ENCODE measurements at regions not wholly inside any gene's neighbourhood (a gene's known extent, or its start where the extent isn't known, plus 50 kb on each side); places are given as distances from the start of the nearest gene placed in this dataset.

DNA sequence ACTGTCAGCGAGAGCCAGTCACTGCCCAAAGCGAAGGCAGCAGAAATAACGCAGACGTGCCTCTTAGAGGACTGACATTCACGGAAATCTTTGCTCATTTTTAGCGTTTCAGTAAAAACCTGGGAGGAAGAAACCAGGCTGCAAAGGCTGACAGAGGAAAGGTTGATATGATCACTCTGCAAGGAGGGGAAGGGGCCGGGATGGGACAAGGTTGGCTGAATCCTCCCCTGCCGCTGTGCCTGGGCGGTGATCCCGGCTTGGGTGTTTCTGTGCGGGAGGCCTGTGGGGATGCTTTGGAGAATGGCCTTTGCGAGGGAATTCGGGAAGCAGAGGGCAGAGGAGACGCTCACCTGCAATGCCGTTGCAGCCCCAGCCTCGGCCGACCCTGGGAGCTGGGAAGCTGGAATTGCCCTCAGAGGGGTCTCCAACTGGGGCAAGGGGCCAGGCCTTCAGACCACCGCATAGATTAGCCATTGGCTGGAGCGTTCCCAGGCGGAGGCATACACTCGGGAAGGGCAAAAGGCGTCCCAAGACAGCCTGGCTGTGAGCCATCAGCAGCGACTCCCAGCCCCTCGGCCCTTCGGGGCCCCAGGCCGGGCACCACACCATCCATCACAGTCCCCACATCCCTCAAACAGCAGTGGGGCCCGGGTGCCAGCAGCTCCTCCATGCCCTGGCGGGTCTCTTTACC, 111.7 kb upstream of the GPC1 start:
- no peak for DNase-seq

DNA sequence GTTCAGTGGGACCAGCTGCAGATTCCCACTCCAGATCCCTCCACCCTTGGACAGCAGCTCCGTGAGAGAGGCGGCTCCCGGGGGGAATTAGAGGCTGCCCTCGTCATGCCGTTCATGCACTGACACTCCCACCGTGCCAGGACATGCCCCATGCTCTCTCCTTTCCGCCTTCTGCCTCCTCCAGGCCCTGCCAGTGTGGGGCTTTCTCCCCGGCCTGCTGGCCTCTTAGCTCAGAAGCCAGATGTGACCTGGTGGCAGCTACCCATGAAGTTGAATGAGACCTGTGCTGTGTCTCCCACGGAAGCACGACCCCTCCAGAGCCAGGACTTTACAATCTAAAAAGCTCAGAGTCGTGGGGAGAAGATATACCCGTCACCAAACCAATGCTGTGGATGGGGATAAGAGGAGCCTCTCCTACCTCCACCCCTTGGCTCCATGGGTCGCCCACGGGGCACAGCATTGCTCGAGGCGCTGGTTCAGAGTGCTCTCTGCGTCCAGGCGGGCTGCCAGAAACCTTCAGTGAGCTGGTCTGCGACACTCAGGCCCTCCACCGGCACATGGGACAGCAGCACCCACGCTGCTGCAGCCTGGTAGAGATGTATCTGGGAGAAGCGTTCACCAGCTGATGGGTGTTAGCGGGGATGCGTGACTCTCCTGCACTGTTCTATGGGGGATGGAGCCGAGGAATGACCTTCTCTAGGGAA, 111.0 kb upstream of the GPC1 start:
- no peak for DNase-seq

DNA sequence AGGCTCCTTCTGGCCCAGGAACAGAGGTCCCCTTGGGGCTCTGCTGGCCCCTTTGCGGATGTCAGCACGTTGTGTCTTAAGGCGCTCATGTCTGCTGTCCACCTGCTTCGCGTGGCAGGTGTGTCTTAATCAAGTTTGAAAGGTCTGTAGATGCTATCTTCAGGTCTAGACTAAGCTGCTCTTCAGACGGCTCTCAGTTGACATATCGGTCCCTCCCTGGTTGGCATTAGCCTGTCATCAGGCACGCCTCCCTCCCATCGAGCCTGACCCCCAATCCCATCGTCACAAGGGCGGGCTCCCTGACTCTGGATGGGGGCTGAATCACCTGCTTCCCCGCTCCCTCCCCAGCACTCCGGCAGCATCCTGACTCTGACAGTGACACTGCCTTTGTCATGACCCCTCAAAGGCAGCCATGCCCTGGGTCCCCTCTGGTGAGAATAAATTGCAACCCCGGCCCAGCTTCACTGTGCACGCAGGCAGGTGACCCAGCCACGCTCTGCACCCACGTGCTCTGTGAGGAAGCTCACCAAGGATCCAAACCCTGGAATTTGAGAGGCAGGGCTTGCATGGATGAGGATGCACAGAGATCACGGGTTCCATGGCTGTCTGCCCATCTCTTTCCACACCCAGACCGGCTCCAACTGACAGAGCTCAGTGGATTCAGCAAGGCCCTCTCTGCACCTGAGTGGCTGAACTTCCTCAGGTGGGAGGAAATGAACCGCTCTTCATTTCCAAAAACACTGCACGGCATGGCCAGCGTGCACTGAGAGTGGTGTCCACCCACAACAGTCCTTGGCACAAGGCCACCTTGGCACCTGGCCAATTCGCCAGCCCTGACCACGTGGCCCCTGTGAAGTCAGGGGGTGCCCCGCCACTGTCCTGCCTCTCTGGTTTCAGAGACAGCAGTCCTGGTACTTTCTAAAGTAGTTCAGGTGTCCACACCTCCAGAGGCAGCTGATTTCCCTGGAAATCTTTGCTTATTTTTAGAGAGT, 110.2 kb upstream of the GPC1 start:
- DNase-seq = no peak

DNA sequence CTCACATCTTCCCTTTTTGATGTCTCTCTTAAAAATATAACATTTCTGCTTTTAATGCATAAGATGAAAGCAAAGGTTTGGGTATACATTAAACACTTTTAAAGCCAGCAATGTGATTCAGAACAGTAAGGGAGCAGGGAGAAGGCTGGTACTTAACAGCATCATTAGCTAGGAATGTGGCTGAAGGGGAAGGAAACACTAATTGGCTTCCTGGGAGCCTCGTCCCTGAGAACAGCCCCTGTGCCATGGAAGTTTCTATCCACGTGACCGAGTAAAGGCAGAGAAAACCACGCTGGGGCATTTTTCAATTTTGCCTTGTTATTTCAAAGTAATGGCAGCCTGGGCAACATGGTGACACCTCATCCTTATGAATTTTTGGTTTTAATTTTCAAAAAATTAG, 109.2 kb upstream of the GPC1 start:
- DNase-seq = no peak

DNA sequence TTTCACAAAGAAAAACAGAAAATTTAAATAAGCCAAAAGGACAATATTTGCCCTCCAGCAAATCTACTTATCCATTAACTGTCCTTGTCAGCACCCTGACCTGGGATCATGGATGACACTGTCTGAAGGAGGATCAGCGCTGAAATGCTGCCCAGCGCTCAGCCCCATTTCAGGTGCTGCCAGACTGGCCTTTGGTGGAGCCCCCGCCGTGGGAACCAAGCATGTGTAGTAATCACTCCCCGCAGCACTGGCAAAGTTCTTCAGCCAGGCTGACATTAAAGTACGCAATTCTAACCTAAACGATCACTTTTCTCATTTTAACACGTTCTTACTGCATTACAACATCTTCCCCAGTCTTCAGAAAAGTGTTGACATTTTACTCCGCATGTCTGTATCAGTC, 108.6 kb upstream of the GPC1 start:
- DNase-seq = no peak

DNA sequence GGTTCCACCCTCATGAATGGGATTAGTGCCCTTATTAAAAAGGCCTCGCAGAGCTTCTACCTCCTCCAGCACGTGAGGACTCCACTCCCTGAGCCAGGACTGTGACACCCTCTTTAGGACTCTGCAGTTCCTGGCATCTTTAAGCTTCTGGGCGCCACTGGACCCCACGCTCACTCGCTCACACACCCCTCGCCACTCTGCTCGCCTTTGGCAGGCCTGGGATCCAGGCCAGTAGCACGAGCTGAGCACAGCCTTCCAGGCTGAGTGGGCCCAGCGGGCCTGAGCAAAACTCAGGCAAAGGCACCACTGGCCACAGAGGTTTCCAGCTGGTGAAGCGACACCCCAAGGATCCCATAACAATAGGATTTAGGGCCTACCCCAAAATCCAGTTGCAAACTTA, 107.9 kb upstream of the GPC1 start:
- no peak for DNase-seq

DNA sequence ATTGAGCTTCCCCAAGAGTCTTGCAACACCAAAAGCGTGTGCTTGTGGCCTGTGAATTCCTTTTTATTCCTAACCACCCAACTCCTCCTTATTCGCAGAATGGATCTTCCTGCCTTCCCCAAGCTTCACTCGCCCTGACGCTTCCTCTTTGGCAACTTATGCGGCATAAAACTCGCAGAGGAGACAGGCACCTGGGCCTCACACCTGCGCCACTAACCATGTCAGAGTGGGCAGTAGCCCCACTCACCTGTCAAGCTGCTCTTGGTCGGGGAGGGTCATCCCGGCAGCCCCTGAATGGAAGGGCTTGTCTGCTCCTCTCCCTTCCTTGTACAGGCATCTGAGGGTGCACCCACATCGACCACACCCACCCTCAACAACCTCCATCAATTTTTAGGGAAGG, 106.9 kb upstream of the GPC1 start:
- no peak for DNase-seq

DNA sequence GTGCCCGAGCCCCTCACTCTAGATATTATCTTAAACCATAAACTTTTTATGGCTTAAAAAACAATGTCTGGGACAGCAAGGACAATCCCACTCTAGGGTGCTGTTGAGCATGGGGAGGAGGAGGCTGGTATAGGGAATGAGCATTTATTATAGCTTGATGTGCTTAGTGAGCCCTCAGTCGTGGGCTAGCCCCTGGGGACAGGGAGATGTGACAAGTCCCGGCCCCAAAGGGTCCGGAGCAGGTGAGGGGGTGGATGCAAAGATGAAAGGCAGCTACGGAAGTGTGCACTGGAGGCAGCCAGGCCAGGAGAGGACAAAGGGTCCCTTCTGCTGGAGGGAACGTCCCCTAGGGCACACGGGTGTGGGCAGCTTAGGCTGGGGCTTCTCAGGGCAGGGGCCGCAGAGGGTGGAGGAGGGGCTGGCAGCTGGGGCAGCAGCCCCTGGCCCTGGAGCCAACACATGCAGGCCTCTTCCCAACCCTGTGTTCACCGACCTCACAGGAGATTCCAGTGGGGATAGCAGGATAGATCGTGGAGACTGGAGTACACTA, 106.3 kb upstream of the GPC1 start:
- DNase-seq = no peak

DNA sequence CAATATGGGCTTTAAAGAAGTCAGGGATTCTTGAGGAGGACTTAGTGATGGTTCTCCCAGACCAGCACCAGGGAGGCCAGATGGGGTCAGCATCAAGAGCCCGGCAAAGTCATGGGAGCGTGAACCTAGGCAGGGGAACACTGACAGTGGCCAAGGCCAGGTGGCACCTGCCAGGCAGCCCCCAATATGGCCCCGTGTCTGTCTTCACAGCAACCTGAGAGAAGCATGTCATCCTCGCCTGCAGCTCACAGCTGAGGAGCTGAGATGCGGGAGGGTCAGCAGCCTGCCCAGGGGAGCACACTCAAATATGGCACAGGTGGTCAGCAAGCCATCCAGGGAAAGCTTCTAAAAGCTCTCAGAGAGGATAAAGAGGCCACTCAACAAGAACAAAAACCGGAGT, 105.7 kb upstream of the GPC1 start:
- no peak for DNase-seq

DNA sequence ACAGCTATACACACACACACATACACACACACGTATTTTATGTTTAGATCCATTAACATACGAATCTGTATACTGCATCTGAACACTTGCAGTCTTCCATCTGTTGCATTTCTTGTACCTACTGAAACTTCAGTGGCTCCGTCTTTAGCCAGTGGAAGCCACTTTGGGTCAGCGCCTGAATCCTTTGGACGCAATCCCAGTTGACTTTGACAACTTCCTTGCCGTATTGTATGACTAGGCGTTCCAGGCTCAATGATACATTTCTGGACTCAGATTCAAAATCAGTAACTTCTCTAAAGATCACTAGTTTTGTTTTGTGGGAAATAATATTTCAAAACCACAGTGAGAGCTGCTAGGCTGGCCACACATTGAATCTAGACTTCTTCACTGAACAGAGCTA, 101.5 kb upstream of the GPC1 start:
- DNase-seq = no peak

DNA sequence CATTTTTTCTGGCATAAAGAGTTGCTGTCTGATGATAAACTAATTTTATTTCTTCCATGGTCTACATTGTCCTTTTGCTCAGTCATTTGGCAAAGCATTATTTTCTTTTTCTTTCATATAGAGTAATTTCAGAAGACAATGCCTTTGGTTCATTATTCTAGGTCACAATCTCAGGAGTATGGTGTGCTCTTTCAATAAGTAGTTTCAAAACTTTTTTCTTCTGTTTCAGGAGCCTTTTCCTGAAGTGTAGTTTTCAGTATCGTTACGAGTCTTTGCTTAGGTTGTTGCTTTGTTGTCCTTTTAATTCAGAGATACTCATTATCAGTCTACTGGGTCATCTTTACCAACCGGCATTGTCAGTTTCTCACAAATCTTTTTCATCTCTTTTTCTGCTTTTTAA, 100.4 kb upstream of the GPC1 start:
- no peak for DNase-seq

DNA sequence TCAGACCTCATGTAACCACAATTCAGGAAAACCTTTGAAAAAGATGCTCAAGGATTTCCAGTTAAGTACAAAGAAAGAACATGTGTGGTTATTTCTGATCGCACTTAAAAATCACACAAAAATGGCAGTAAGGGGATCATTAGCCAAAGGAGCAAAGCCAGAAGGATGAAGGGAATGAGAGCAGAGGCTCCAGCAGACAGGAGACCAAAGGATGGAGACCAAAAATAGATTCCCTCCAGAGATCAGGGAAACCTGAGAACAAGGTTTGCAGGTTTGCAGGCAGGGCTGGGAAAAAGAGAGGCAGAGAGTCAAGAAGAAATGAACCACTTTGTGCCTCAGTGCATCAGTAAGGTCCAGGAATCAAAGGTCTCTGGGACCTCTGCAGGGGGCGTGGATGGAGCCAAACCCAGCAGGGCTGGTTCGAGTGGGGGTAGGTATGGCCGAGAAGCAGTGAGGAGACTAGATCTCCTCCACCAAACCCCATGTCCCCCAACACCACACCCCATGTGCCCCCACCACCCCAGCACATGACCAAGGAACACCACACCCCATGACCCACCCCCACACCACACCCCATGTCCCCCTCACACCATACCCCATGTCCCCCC, 98.5 kb upstream of the GPC1 start:
- DNase-seq = no peak

DNA sequence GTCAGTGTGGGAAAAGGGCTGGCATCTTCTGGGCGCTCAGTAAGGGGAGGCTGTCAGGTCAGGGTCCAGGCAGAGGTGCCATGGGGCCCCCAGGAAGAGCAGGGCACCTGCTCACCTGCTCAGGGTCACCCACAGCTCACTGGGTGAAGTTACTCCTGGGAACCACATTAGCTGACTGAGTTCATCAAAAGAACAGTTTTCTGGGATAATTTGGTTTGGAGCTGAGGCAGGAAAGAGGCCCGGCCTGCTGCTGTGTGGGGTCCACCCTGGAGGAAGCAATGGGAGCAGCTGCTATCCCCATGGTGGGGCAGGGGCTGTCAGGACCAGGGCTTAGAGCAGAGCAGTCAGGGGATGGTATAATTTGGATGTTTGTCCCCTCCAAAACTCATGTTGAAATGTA, 97.2 kb upstream of the GPC1 start:
- no peak for DNase-seq

DNA sequence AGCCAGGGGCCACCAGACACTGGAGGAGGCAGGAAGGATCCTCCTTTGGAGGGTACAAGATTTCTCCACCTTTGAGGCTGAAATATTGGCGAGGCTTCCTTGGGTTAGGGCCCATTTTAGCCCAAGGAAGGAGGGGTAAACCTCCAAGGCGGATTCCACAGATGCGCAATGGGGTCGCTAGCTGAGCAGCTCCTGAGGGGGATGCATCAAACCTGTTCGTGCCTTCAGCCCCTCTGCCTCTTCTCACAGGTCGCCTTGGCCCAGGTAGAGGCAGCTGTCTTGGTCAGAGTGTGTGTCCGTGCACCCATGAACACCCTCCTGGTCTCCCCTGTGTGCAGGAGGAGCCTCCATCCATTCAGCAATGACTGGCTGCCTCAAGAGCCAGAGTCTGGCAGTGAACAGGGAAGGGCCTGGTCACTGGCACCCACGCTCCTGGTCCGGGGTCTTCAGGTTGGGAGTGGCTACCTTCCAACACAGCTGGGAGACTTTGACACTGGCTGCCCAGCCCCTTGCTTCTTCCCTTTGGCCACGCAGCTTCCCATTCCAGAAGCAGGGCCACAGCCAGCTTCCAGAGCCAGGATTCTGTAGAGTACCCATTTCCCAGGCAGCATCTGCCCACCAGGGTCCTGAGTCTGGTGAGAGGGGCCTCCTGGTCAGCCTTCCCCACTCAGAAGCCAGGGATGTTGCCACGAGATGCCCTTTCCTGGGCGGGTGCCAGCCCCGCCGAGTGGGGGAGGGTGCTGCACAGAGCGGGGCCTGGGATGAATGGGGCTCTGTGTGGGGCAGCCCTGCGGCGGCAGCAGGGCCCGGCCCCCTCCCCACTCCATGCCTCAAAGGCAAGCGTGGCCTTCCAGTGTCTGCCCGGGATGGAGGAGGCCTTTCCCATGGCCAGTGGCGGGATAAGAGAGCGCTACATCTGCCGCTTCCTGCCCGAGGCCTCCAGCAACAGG, 95.8 kb upstream of the GPC1 start:
- peak; percentile 67 for DNase-seq

DNA sequence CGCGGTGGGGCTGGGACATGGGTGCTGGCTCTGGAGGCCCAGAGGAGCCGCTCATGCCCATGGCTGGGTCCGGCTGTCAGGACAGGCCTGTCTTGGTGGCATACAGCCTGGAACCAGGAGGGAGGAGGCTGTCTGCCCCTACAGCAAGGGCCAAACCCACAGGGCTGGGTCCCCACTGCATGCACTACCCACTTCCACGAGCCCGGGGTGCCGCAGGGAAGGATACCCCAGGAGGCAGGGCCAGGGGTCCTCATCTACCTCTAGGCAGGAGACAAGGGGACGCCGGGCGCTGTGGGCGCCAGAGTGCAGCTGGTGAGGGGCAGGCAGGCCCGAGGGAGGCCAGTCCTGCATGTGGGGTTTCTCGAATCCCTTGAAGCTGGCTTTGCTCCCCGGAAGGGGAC, 95.1 kb upstream of the GPC1 start:
- no peak for DNase-seq

DNA sequence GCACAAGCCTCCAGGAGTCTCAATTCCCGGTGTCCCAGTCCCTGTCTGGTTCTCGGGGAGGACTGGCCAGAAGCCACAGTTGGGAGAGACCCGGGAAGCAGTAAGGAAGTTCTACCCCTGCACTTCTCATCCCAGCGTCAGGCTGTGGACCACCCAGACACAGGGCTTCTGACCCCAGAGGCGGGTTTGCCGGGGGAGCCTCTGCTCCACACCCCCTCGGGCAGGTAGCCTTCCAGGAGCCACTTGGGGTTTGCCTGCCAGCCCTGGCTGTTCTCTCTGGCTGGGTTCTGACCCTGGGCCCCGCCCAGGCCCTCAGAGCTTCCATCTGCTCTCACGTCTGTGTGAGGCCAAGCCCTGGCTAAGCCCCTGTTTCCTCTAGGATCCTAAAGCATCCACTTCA, 94.4 kb upstream of the GPC1 start:
- DNase-seq = no peak

DNA sequence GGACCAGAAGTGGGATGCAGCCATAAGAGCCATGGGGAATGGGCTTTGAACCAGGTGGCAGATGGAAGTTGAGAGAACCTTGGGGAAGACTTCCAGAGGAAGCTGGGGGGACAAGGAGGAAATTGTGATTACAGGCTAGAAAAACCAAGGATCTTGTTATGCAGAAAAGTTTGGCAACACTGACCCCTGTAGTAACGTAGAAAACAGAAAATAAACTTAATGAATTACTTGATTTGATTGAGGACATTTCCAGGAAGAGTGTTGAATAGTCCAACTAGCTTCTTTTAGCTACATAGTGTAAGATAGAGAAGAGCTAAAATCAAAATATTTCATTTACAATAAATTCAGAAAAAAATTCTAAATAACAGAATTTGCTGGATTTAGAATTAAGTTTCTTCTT, 91.9 kb upstream of the GPC1 start:
- DNase-seq = no peak

DNA sequence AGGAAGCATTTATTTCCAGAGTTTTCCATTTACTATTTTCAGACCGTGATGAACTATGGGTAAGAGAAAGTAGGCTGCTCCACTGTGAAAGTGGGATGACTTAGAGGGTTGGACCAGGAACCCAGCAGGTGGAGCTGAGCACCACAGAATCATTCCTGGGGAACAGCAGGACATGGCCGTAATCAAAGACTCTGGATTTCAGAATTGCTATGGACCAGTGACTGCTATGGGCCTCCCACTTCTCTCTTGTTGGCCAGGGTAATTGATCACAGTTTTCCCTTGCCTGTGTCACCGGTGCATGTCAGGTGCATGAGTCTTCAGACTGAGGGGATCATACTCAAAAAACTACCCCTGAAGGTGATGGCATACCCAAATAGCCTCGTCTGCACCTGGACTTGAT, 90.6 kb upstream of the GPC1 start:
- DNase-seq = no peak

DNA sequence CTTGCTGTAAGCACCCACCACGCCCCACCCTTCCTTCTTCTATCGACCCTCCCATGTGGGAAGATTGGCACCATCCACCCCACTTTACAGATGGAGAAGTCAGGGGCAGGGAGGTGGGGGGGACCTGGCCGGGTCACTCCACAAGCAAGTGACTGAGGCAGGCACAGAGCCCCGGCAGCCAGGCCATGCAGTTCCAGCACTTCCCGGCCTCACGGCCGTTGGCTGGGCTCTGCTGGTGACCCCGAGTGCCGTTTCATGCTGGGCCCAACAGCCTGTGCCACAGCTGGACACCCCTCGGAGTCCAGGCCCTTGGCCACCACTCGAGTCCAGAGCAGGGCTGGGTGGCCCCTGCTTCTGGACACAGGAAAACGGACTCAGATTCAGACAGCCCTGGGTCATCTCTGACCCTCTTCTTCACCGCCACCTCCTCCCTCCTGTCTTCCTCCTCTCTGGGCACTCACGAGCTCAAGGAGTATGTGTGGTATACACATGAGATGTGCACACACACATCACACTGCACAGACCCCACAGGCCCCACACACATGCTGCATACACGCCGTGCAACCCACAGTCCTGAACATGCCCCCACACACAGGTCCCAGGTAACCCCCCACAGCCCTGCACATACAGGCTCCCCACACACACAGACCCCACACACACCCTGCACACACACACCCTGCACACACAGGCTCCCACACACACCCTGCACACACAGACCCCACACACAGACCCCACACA, 89.3 kb upstream of the GPC1 start:
- no peak for DNase-seq

DNA sequence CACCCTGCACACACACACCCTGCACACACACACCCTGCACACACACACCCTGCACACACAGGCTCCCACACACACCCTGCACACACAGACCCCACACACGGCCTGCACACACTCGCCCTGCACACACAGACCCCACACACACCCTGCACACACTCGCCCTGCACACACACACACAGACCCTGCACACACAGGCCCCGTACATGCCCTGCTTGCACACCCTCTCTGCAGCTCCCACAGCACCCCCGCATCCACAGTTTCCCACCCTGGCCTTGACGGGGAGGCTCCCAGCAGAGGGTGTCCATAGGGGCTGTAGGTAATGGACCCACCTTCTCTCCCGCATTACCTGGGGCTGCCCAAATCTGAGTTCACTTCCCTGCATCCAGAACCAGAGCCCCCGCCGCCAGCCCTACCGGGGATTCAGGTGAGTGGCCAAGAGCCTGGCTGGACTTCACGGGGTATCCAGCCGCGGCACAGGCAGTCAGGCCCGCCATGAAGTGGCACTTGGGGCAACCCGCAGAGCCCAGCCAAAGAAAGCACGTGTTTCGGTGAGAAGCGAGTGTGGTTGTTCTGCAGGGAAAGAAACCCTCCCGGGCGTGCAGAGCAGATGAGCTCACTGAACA, 88.6 kb upstream of the GPC1 start:
- no peak for DNase-seq
